HG02642 (cell line): ENCODE measurements at regions not wholly inside any gene's neighbourhood (a gene's known extent, or its start where the extent isn't known, plus 50 kb on each side); places are given as distances from the start of the nearest gene placed in this dataset.

Source experiments
- ATAC-seq: cut with Tn5 transposase; IDR thresholded peaks from one replicate; pipeline ENCODE4 v1.9.1; 2021; ENCODE audit warnings: mild to moderate bottlenecking; ENCODE audit not compliant: unreplicated experiment, poor library complexity

GRCh38 chr5:175202463-175203068, 241.4 kb downstream of the DRD1 start:
- ATAC-seq, result no peak

DNA sequence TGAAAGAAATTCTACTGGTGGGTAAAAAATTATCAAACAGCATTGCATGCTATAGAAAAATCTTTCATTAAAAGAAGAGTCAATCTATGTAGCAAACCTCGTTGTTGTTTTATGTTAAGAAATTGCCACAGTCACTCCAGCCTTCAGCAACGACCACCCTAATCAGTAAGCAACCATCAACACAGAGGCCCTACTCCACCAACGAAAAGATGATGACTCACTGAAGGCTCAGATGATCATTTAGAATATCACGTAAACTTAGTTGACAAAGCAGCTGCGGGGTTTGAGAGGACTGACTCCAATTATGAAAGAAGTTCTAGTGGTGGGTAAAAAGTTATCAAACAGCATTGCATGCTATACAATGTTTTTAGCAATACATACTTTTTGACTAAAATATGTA, 242.6 kb downstream of the DRD1 start:
- no peak for ATAC-seq

DNA sequence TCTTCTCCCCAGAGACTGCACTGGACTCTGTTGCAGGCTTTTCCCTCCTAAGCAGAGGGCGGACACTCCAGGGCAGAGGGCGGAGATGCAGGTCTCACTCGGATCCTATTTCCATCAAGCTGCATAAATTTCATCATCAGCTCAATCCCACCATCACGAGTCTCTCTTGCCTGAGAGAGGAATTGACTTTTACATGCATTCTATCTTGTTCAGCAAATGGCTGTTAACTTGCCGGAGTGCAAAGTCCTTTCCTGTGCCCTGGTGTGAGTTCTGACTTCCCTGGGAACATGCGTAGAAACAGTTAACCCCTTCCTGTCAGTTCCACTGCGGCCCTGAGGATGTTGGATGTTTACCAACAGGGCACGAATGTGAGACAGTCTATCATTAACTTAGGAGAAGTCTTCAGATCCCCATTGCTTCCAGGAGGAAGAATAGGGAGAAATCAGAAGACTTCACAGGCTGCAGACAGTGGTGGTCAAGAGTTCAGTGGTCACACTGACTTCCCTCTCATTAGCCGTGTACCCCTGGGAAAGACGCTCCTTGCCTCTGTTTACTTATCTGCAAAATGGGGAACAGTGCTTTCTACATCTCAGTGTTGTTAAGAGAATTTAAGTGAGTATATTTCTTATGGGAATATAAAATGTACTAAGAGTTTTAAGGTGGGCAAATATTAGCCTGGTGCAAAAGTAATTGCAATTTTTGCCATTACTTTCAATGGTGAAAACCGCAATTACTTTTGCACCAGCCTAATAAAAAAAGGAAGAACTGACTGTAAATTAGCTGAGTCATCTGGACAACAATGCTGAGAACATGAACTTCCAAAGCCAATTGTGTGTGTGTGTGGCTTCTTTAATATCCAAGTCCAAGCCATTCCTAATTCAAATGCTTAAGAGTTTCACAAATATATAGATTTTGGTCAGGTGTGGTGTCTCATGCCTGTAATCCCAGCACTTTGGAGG, 248.0 kb downstream of the DRD1 start:
- no peak for ATAC-seq

- no peak for ATAC-seq
Observed at GRCh38 chr5:175181331-175181730, 262.7 kb downstream of the DRD1 start.

DNA sequence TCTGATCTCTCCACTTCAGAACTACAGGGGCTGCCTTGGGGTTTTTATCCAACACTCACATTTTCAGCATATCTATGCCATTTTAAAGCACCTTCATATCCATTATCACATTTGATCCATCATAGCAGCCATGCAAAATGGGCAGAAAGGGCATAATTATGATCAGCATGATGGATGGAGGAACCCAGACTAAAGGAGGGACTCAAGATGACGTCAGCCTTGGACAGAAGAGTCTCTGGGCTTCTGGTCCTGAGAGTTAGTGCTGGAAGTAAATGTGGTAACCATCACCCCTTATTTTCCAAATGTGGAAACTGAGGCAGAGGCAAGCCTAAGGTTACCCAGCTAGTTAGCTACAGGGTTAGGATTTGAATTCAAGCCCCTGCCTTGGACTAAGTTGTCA, 273.1 kb downstream of the DRD1 start:
- ATAC-seq, result no peak

DNA sequence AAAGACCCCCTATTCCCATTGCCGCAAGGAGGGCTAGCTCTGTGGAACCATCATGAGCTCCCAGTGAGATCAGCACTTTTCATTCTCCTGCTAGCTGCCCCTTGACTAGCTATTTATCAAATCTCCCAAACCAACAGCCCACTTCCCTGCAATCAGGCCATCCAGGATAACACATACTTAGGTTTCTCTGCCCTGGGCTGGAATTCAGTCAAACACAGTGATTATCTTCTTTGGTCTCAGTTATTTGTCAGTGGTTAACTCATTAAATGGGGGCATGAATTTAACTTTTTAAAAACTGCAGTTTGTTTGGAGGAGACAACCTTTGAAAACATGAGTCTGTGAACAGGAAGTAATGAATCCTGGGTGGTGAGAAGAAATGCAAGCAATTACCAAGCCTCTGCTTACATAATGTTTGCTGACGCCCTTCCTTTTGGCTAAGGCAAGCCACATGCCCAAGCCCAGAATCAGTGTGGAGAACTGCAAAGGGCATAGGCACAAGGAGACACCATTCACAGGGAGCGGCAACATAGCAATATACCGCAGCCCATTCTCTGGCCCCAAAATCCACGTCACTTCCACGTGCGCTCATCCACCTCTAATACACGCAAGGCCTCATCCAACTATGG, 275.0 kb downstream of the DRD1 start:
- ATAC-seq, result no peak

GRCh38 chr5:175166026-175166425, 278.0 kb downstream of the DRD1 start:
- no peak for ATAC-seq

- no peak for ATAC-seq
Observed at GRCh38 chr5:175163586-175164275, 280.3 kb downstream of the DRD1 start.

DNA sequence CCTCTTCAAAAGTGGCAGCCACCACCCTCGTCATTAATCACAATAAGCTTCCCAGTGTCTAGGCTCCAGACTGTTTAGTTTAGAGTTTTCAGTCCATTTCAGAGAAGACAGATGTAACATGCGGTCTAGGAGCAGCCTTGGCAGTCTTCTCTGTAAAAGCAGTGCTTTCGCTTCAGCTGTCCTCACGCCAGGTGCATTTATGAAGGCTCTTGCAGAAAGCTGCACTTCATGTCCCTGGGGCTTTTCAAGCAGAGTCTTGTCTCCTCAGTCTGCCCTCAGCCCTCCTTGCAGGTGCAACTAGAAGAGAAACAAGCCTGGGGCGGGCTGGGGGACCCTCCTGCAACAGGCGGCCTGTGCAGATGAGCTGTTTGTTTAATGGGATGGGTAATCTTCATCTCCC, 281.9 kb downstream of the DRD1 start:
- no peak for ATAC-seq

- ATAC-seq, result no peak
Observed at GRCh38 chr5:175159956-175160355, 284.0 kb downstream of the DRD1 start.

GRCh38 chr5:175148636-175149172, 295.3 kb downstream of the DRD1 start:
- ATAC-seq, result no peak

DNA sequence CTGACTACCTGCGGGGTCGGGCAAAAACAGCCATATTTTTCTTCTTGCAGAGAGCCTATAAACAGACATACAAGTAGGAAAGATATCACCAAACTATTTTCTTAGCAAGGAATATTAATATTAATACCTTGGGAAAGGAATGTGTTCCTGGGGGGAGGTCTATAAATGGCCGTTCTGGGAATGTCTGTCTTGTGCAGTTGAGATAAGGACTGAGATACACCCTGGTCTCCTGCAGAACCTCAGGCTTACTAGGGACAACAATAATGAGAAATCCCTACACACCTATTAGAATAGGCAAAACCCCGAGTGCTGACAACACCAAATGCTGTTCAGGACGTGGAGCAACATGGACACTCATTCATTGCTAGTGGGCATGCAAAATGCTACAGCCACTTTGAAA, 297.2 kb downstream of the DRD1 start:
- ATAC-seq, result no peak

DNA sequence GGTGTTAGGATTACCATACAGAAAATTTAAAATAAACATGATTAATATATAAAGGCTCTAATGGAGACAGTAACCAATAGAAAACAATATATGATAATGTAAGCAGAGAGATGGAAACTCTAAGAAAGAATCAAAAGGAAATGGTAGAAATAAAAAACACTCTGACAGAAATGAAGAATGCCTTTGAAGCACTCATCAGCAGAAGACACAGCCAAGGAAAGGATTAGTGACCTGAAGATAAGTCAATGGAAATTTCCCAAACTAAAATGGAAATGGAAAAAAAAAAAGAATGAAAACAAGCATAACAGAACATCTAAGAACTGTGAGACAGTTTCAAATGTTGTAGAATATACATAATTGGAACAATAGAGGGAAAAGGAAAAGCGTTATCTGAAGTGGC, 302.6 kb downstream of the DRD1 start:
- no peak for ATAC-seq

- no peak for ATAC-seq
Observed at GRCh38 chr5:175133185-175133584, 310.8 kb downstream of the DRD1 start.

DNA sequence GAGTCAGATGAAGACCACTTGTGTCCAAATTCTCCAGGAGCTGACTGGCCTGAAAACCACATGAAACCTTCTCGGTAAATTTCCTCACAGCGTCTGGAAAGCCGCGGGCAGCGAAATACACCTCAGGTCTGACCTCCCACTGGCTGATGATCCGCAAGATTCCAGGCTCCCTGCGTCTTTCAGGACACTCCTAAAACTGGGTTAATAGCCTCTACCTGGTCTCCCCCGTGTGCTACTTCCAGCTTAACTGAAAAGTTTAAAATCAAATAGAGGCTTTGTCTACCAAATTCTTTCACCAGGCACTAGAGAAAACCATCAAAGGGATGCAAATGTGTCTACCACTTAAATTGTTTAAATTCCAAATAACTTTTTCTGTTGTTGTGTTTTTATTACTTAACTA, 312.6 kb downstream of the DRD1 start:
- ATAC-seq, result no peak

DNA sequence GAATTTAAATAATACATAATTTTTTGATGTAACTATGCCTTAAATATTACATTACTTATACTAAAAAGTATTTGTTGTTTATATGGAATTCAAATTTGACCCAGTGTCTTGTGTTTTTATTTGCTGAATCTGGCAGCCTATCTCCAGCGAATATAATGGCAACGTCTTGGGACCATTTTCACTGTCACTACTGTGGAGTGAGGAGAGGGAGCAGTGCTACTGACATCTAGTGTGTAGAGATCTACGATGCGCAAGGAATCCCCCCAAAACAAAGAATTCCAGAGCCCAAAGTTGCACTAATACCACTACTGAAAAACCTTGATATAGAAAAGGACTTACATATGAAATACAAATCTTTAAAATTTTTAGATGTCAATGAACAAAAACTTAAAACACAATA, 314.4 kb downstream of the DRD1 start:
- ATAC-seq, result no peak

DNA sequence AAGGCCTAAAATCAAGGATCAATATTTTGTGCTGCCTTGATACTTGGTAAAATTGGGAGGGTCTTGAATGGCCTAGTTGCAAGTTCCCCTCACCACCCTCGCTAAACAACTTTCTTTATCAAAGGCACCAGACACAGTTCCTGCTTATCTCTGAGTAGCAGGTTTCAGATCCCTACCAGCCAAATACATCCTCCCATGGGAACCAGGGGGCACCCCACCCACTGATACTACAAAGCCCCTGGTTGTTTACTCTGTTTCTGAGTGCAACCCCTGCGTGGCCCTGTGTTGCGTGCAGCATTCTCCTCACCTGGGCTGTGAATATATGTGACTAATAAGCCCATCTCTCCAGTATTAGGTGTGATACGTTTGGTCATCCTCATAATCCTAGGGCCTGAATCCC, 314.9 kb downstream of the DRD1 start:
- no peak for ATAC-seq

DNA sequence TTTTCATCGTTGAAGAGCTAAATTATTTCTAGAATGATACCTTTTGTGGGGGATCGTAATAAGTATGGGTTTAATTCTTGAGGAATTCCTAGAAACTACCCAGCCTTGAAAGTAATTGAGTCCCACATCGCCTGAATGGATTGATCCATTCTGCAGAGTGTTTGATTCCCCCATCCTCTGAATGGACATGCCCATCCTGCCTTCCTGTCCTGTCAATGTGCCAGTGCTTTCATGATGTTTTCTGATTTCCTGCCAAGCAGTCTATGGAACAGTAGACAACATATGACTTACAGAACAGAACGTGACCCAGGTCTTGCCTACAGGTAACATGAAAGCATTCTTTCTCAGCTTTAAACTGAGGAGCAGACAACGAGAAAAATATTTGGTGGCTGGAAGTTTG, 319.2 kb downstream of the DRD1 start:
- ATAC-seq, result no peak

- no peak for ATAC-seq
Observed at GRCh38 chr5:175124251-175124813, 319.6 kb downstream of the DRD1 start.

DNA sequence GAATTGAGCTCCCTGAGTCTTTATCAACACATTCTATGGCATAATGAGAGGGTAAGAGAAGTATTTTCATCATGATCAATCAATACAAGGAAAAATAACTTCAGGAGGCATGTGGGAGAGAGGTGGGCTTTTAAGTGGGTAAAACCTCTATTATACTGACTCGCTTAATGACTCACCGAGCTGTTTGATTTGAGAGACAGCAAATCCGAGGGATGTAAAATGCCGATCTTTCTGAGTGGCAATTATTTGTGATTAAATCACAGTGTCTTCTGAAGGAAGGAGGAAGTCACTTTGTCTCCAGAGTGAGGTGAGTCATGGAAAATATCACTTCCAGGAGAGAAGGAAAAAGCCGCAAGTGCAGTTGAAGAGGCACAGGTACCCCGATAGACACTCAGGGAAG, 320.4 kb downstream of the DRD1 start:
- ATAC-seq, result no peak
